DMS 273 treated with DMSO at 0.1 percent for 48 hours (cell line): ENCODE measurements at regions not wholly inside any gene's neighbourhood (a gene's known extent, or its start where the extent isn't known, plus 50 kb on each side); places are given as distances from the start of the nearest gene placed in this dataset.
"Not testable (repeated sequence)": the region's sequence is repeated elsewhere in the genome, so short reads cannot be mapped to it uniquely, and the experiment has no call there.

Experiments
- DNase-seq: peaks from one replicate; lab custom pipeline; 2025; lab: John Stamatoyannopoulos, UW

DNA sequence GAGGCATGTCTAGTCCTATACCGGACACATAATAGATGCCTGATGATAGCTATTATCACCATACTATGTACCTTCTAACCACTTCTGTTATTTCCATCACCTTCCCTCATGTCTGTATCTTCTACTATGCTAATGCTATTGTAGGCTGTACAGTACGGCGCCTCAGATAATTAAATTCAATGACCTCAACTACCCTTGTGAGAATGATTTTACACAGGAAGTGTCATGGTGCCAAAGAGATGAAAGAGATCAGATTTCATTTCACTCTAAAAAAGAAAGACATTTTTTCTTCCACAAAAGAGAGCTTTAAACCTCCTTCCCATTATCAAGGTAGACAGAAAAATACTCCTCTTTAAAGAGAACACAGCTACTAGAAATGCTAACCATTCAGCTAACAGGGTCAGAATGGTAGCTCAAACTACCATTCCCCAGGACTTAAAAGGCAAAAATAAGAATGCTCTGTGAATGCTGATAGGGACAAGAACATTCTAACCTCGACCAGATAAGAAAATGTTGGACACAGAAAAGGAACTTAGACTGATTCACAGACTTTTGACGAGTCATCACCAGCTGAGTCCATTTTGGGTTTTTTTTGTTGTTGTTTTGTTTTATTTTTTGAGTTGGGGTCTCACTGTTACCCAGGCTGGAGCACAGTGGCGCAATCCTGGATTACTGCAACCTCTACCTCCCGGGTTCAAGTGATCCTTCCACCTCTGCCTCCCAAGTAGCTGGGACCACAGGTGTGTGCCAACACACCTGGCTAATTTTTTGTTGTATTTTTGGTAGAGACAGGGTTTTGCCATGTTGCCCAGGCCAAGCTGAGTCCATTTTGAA, 99.2 kb upstream of the RAPGEF2 start:
- peak; percentile 13 for DNase-seq

GRCh38 chr4:159006202-159006601, 96.7 kb upstream of the RAPGEF2 start:
- DNase-seq, result no peak

DNA sequence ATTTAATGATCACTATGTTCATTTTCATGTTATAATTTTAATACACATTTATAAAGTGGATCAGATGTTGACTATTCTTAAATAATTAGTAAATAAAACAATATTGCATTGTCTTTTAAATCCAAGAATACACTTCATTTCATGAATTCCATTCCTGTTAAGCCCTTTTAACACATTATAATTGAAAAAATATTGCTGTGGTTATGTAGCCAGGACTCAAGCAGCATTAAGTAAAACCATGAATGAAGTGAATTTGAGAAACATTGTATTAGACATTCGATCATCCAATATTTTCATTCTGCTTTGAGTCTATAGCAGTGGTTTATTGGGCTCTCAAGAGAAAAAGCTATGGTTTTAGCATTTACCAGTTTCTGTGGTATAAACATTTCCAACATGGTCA, 94.2 kb upstream of the RAPGEF2 start:
- no peak for DNase-seq

DNA sequence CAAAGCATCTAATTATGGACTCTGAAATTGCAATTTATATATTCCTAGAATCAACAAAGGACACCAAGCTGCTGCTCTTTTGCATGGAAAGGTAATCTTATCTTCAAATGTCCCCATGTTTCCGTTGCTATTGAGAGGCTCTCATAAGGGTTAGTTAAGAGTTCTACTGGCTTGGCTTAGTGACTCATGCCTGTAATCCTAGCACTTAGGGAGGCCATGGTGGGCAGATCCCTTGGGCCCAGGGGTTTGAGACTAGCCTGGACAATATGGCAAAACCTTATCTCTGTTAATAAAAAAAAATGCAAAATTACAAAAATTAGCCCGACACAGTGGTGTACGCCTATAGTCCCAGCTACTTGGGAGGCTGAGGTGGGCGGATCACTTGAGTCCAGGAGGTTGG, 93.4 kb upstream of the RAPGEF2 start:
- no peak for DNase-seq

GRCh38 chr4:159010100-159010499, 92.8 kb upstream of the RAPGEF2 start:
- no peak for DNase-seq

DNA sequence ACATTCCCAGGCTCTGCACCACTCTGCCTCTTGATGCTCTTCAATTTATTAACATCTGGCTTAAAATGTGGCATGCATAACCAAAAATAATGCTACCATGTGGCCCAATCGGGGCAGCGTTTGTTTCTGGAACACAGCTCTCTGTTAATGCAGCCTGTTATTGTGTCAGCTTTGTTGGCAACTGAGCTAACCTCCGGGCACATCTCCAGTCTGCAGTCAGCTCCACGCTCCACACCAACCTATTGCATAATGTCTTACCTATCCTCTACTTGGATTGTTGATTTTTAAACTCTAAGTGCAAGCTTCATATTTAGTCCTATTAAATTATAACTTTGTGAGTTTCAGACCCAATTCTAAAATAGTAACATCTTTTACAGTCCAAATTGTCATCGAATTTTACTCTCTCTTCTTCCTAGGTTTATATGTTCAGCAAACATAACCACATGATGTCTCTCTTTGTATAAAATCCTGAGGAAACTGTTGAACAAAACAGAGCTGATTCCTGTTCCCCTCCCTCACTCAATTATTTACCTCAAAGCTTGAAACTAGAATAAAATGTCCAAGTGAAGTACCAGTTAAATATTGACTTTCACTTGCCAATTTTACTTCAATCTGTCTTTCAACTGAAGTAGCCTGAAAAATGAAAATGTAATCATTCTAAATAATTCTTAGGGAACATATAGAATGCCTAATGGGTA, 92.2 kb upstream of the RAPGEF2 start:
- peak; percentile 2 for DNase-seq

GRCh38 chr4:159012381-159012780, 90.5 kb upstream of the RAPGEF2 start:
- DNase-seq, result no peak

DNA sequence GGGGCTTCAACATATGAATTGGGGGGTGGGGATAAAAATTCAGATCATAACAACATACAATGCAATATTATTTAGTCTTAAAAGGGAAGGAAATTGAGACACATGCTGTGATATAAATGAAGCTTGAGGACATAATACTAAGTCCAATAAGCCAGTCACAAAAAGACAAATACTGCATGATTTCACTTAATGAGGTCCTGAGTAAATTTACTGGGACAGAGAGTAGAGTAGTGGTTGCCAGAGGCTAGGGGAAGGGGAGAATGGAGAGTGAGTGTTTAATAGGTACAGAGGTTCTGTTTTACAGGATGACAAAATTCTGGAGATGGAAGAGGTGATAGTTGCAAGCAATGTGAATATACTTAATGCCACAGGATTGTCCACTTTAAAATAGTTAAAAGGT, 89.2 kb upstream of the RAPGEF2 start:
- no peak for DNase-seq

- no peak for DNase-seq
Measured at GRCh38 chr4:159014859-159015258, 88.0 kb upstream of the RAPGEF2 start.

- DNase-seq, result no peak
Measured at GRCh38 chr4:159015841-159016240, 87.0 kb upstream of the RAPGEF2 start.

GRCh38 chr4:159016593-159017024, 86.3 kb upstream of the RAPGEF2 start:
- no peak for DNase-seq

GRCh38 chr4:159017323-159018026, 85.4 kb upstream of the RAPGEF2 start:
- no peak for DNase-seq

GRCh38 chr4:159018062-159018629, 84.7 kb upstream of the RAPGEF2 start:
- DNase-seq, result no peak

GRCh38 chr4:159019356-159019755, 83.5 kb upstream of the RAPGEF2 start:
- DNase-seq, result no peak

GRCh38 chr4:159021597-159022385, 81.1 kb upstream of the RAPGEF2 start:
- DNase-seq, result no peak

DNA sequence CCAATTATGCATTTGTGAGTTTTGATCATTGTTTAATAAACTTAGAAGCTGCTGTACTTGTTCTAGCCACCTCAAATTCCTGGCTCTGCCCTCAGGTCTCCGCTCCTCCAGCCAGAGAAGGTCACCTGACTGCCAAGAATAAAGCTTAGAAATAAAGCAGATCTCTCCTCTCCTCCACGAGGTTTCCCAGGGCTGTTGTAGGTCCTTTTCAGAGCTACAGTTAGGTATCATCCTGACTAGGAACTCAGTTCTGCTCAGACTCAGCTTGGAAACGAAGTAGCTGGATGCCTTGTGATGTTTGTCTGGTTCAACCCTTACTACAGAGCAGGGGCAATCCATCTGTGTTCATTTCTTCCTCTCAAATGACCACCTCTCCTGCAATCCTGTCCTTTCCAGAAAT, 79.1 kb upstream of the RAPGEF2 start:
- no peak for DNase-seq

- DNase-seq, result no peak
Measured at GRCh38 chr4:159024266-159024665, 78.6 kb upstream of the RAPGEF2 start.

DNA sequence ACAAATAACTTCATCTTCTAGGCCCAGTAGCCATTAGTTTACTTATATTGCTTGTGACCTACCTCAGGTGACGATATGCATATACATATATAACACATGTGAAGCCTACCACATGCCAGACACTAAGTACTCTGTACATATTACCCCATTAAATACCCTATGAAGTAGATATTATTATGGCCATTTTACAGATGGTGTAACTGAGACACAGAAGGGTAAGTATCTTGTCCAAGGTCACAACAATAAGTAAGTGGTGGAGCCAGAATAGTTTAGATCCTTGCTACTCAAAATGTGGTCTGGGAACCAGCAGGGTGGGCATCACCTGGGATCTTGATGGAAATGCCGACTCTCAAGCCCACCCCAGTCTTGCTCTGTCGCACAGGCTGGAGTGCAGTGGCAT, 78.1 kb upstream of the RAPGEF2 start:
- DNase-seq, result no peak

- no peak for DNase-seq
Measured at GRCh38 chr4:159026329-159026728, 76.5 kb upstream of the RAPGEF2 start.

DNA sequence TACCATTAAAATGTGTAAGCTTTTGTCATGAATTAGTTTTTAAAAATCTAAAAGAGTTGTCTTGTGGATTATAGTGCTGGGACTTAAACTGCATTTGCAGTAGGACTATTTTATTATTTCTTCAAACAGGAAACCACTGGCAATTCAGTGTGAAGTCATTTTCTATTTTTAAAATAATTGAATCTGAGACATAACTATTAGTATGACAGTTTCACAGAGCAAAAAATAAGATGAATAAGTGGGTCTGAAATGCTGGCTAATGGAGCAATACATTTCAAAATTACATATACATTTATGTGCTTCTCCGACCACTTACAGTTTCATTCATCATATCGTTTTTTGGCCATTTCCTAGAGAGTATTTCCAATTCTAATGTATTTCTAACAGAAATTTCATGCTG, 75.3 kb upstream of the RAPGEF2 start:
- DNase-seq, result no peak

DNA sequence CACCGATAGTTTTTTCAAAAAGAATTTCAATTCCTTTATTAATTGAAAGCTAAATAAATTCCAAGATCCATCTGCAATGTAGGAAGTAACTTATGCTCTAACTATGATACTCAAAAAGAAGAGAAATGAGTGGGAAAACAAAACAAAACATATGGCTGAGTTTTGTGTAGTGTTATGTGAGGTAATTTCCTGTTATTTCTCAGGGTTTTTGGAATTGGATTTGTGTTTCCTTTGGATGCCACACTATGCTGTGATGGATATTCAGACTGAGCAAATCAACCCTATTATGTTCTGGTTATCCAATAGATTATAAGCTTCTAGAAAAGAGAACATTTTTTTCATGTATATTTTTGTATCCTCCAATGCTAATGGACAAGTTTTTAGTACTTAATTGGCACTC, 73.4 kb upstream of the RAPGEF2 start:
- DNase-seq, result no peak

GRCh38 chr4:159030297-159030696, 72.6 kb upstream of the RAPGEF2 start:
- DNase-seq, result not testable (repeated sequence)
